ENCODE measurements at regions not wholly inside any gene's neighbourhood (a gene's known extent, or its start where the extent isn't known, plus 50 kb on each side); places are given as distances from the start of the nearest gene placed in this dataset.

DNA sequence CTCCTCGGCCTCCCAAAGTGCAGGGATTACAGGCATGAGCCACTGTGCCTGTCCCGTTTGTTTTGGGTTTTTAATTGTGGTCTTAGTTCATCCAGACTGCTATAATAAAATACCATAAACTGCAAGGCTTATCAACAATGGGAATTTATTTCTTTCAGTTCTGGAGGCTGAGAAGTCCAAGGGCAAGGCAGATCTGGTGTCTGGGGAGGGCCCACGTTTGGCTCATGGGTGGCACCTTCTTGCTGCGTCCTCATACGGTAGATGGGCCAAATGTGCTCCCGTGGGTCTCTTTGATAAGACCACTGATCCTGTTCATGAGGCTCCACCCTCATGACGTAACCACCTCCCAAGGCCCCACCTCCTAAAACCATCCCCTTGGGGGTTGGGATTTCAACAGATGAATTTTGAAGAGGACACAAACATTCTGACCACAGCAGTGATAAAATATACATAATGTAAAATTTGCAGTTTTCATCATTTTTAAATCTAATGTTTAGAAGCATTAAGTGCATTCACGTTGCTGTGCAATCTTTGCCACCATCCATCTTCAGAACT, 133.4 kb upstream of the ERRFI1 start:
- no peak for TF ChIP-seq TCF4 (CRISPR knock-in tag; IDR thresholded peaks at IDR 0.05; ENCODE audit: borderline replicate concordance)
- no peak for TF ChIP-seq GLIS3 (CRISPR knock-in tag; IDR thresholded peaks at IDR 0.05)
- no peak for TF ChIP-seq CSDC2 (CRISPR knock-in tag; IDR thresholded peaks at IDR 0.05)
- no peak for TF ChIP-seq OSR1 (CRISPR knock-in tag; IDR thresholded peaks at IDR 0.05)
- no peak for TF ChIP-seq PPARA (CRISPR knock-in tag; IDR thresholded peaks at IDR 0.05; ENCODE audit: borderline replicate concordance)
- TF ChIP-seq, protein P1, sequence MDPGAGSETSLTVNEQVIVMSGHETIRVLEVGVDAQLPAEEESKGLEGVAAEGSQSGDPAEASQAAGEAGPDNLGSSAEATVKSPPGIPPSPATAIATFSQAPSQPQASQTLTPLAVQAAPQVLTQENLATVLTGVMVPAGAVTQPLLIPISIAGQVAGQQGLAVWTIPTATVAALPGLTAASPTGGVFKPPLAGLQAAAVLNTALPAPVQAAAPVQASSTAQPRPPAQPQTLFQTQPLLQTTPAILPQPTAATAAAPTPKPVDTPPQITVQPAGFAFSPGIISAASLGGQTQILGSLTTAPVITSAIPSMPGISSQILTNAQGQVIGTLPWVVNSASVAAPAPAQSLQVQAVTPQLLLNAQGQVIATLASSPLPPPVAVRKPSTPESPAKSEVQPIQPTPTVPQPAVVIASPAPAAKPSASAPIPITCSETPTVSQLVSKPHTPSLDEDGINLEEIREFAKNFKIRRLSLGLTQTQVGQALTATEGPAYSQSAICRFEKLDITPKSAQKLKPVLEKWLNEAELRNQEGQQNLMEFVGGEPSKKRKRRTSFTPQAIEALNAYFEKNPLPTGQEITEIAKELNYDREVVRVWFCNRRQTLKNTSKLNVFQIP (CRISPR knock-in tag; IDR thresholded peaks at IDR 0.05; ENCODE audit: borderline replicate concordance, low read depth): no peak
- no peak for TF ChIP-seq ARNTL (CRISPR knock-in tag; IDR thresholded peaks at IDR 0.05; ENCODE audit: borderline replicate concordance, low read depth)
- TF ChIP-seq BACH2 (CRISPR knock-in tag; IDR thresholded peaks at IDR 0.05; ENCODE audit: borderline replicate concordance): no peak
- no peak for TF ChIP-seq ZNF8 (CRISPR knock-in tag; IDR thresholded peaks at IDR 0.05)
- TF ChIP-seq, protein P2, sequence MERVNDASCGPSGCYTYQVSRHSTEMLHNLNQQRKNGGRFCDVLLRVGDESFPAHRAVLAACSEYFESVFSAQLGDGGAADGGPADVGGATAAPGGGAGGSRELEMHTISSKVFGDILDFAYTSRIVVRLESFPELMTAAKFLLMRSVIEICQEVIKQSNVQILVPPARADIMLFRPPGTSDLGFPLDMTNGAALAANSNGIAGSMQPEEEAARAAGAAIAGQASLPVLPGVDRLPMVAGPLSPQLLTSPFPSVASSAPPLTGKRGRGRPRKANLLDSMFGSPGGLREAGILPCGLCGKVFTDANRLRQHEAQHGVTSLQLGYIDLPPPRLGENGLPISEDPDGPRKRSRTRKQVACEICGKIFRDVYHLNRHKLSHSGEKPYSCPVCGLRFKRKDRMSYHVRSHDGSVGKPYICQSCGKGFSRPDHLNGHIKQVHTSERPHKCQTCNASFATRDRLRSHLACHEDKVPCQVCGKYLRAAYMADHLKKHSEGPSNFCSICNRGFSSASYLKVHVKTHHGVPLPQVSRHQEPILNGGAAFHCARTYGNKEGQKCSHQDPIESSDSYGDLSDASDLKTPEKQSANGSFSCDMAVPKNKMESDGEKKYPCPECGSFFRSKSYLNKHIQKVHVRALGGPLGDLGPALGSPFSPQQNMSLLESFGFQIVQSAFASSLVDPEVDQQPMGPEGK (CRISPR knock-in tag; IDR thresholded peaks at IDR 0.05; ENCODE audit: borderline replicate concordance): no peak
- TF ChIP-seq, protein P3, sequence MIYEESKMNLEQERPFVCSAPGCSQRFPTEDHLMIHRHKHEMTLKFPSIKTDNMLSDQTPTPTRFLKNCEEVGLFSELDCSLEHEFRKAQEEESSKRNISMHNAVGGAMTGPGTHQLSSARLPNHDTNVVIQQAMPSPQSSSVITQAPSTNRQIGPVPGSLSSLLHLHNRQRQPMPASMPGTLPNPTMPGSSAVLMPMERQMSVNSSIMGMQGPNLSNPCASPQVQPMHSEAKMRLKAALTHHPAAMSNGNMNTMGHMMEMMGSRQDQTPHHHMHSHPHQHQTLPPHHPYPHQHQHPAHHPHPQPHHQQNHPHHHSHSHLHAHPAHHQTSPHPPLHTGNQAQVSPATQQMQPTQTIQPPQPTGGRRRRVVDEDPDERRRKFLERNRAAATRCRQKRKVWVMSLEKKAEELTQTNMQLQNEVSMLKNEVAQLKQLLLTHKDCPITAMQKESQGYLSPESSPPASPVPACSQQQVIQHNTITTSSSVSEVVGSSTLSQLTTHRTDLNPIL (CRISPR knock-in tag; IDR thresholded peaks at IDR 0.05; ENCODE audit: low read depth): no peak
- no peak for ATAC-seq

DNA sequence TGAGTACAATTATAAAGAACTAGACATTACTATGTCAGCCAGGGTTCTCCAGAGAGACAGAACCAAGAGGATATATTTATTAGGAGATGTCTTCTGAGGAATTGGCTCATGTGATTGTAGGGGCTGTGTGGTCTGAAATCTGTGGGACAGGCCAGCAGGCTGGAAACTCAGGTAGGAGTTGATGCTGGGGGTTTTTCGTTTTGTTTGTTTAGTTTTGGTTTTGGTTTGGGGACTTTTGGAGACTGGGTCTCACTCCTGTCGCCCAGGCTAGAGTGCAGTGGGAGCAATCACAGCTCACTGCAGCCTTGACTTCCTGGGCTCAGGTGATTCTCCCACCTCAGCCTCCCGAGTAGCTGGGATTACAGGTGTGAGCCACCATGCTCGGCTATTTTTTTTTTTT, 132.9 kb upstream of the ERRFI1 start:
- TF ChIP-seq ZNF70 (CRISPR knock-in tag; IDR thresholded peaks at IDR 0.05) (no peak), PPARA (CRISPR knock-in tag; IDR thresholded peaks at IDR 0.05; ENCODE audit: borderline replicate concordance) (no peak), BACH2 (CRISPR knock-in tag; IDR thresholded peaks at IDR 0.05; ENCODE audit: borderline replicate concordance) (no peak), RARB (CRISPR knock-in tag; IDR thresholded peaks at IDR 0.05) (no peak), ZNF565 (CRISPR knock-in tag; conservative IDR thresholded peaks at IDR 0.05; ENCODE audit: low read depth) (no peak), ZFP30 (CRISPR knock-in tag; IDR thresholded peaks at IDR 0.05) (no peak), SNAI2 (CRISPR knock-in tag; IDR thresholded peaks at IDR 0.05) (no peak), GLIS3 (CRISPR knock-in tag; IDR thresholded peaks at IDR 0.05) (no peak), ESRRG (CRISPR knock-in tag; IDR thresholded peaks at IDR 0.05) (no peak), TCF4 (CRISPR knock-in tag; IDR thresholded peaks at IDR 0.05; ENCODE audit: borderline replicate concordance) (no peak)
- TF ChIP-seq, protein P2 (CRISPR knock-in tag; IDR thresholded peaks at IDR 0.05; ENCODE audit: borderline replicate concordance): no peak
- TF ChIP-seq, protein P3 (CRISPR knock-in tag; IDR thresholded peaks at IDR 0.05; ENCODE audit: low read depth): no peak
- TF ChIP-seq, protein P1 (CRISPR knock-in tag; IDR thresholded peaks at IDR 0.05; ENCODE audit: borderline replicate concordance, low read depth): no peak
- TF ChIP-seq, protein P4, sequence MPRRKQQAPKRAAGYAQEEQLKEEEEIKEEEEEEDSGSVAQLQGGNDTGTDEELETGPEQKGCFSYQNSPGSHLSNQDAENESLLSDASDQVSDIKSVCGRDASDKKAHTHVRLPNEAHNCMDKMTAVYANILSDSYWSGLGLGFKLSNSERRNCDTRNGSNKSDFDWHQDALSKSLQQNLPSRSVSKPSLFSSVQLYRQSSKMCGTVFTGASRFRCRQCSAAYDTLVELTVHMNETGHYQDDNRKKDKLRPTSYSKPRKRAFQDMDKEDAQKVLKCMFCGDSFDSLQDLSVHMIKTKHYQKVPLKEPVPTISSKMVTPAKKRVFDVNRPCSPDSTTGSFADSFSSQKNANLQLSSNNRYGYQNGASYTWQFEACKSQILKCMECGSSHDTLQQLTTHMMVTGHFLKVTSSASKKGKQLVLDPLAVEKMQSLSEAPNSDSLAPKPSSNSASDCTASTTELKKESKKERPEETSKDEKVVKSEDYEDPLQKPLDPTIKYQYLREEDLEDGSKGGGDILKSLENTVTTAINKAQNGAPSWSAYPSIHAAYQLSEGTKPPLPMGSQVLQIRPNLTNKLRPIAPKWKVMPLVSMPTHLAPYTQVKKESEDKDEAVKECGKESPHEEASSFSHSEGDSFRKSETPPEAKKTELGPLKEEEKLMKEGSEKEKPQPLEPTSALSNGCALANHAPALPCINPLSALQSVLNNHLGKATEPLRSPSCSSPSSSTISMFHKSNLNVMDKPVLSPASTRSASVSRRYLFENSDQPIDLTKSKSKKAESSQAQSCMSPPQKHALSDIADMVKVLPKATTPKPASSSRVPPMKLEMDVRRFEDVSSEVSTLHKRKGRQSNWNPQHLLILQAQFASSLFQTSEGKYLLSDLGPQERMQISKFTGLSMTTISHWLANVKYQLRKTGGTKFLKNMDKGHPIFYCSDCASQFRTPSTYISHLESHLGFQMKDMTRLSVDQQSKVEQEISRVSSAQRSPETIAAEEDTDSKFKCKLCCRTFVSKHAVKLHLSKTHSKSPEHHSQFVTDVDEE (CRISPR knock-in tag; IDR thresholded peaks at IDR 0.05): no peak
- TF ChIP-seq, protein P5, sequence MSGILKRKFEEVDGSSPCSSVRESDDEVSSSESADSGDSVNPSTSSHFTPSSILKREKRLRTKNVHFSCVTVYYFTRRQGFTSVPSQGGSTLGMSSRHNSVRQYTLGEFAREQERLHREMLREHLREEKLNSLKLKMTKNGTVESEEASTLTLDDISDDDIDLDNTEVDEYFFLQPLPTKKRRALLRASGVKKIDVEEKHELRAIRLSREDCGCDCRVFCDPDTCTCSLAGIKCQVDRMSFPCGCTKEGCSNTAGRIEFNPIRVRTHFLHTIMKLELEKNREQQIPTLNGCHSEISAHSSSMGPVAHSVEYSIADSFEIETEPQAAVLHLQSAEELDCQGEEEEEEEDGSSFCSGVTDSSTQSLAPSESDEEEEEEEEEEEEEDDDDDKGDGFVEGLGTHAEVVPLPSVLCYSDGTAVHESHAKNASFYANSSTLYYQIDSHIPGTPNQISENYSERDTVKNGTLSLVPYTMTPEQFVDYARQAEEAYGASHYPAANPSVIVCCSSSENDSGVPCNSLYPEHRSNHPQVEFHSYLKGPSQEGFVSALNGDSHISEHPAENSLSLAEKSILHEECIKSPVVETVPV (CRISPR knock-in tag; IDR thresholded peaks at IDR 0.05): no peak
- no peak for ATAC-seq

Data from SK-N-SH treated with all-trans-retinoic acid at 6 μM for 48 hours (cell line).